NCI-H128 (cell line): ENCODE measurements at regions not wholly inside any gene's neighbourhood (a gene's known extent, or its start where the extent isn't known, plus 50 kb on each side); places are given as distances from the start of the nearest gene placed in this dataset.

Experiments
- DNase-seq: peaks from one replicate; lab custom pipeline; 2025; ENCODE audit not compliant: unreplicated experiment; lab: John Stamatoyannopoulos, UW

DNA sequence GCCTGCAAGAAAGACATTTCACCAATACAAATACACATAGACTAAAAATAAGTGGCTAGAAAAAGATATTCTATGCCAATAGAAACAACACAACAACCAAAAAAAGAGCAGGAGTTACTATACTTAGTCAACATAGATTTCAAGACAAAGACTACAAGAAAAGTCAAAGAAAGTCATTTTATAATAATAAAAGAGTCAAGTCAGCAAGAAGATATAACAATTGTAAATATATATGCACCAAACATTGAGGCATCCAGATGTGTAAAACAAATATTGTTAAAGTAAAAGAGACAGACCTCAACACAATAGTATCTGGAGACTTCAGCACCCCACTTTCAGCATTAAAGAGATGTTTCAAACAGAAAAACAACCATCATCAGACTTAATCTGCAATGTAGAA, 104.6 kb downstream of the AMY1C start:
- no peak for DNase-seq

DNA sequence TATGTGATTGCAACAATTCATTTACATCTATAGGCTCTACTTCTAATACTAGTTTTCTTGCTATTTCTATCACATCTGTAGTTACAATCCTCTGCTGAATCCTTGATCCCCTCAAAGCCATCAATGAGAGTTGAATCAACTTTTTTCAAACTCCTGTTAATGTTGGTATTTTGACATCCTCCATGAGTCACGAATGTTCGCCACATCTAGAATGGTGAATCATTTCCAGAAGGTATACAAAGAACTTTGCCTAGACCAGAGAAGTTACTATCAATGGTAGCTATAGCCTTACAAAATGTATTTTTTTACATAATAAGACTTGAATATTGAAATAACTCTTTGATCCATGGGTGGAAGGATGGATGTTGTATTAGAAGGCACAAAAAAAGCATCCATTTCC, 110.0 kb downstream of the AMY1C start:
- no peak for DNase-seq

DNA sequence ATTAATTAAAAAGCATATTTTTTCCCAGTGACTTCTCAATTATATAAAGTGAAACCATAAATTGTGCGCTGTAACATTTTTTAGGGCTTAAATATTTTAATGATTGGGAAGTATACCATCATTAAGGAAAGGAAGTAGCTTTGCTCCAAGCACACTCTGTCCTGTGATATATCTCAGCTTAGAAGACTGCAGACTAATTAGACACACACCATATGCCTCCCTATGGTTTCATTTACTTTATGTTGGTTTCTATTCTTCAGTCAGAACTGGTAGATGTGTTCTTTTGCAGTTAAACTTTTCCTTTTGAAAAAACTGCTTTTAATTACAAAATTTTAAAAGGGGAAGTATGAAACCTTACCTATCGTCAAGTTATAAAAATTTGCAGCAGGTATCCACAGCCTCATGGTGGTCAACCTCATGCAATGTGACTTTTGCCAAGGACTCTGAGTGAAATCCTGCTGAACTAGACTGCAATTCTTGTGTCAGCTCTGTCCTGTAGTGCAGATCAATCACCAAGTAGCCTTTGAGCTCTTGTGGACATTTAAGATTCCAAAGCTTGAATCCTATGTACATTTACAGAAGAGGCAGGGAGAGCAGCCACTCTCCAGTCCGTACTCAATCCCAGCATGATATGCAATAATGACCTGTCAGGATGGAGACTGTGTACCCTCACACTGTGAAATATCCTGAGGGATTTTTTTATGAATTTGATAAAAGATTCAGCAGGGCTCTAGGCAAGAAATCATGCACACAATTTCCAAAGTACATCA, 149.1 kb downstream of the AMY1C start:
- DNase-seq, result no peak

DNA sequence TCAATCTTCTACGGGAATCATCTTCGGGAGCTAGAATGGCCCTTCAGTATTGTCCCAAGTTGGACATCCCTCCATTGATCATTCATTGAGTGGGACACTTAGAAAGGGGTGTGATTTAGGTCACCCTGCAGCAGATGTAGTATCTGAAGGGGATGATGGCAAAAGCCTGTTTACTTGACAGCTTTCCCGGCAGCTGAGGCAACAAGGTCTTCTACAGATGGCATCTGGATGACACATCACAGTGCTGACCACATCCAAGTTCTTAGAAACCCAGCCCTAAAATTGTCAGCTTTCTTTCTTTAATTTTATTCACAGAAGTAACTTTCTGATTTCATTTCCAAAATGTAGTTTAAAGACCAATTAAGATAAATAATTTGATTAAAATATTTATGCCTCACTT, 150.3 kb downstream of the AMY1C start:
- no peak for DNase-seq

DNA sequence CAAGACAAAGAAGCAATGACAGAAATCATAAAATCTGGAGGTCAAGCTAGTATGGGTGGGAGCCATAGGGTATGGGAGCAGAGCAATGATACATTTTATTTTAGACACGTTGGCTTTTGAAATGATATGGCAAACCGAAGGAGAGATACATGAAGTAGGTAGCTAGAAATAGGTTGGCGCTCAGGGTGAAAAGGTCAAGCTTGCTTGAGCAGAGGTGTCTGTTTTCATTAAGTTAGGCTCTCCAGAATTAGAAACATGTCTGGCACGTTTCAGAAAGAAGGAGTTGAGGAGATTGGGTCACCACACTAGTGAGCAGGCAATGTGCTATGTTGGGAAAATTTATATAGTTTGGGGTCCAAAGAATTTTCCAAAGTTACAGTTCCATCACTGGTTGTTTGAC, 151.4 kb downstream of the AMY1C start:
- DNase-seq, result no peak

DNA sequence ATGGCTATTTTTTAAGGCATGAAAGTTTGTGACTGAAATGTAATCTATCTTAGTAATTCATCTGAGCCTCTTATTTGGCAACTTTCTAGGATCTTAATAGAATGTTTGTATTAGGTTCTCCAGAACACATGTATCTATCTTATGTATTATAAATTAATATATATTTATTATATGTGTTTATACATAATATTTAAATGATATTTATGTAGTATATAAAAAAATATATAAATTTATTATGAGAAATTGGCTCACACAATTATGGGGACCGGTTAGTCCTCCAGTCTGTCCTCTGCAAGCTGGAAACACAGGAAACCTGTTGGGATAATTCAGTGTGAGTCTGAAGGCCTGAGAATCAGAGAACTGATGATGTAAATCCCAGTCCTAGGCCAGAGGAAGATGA, 155.7 kb downstream of the AMY1C start:
- no peak for DNase-seq

DNA sequence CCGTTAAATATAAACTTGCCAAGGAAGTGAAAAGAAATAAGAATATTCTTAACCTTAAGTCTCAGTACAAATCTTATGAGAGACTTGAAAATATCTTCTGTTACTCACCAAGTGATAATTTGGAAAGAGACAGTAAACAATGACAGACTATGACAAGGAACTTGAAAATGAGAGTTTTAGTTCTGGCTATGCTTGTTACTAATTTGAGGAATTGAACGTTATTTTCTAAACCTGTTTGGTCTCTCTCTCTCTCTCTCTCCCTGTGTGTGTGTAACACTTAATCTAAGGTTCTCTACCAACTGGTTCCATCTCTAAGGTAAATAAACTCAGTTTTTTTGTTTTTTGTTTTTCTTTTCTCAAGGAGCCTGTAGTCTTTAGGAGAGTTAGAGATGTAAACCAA, 161.8 kb downstream of the AMY1C start:
- no peak for DNase-seq

DNA sequence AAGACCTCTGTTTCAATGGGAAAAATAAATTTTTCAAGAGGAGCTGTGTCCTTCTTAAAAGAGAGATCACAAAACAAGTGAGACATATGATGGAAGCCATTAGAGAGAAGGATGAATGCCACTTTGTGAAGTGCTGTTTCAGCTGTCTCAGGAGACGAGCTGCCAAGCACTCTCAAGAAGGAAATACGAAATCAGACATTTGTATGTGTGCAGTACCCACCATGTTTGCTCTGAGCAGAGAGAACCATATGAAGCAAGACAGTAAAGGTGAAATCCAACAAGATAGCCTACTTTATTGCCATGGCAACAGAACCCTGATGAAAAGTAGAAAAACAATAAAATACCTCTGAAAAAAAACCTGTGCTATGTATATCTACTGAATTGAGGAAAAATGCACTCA, 168.1 kb downstream of the AMY1C start:
- DNase-seq, result no peak

DNA sequence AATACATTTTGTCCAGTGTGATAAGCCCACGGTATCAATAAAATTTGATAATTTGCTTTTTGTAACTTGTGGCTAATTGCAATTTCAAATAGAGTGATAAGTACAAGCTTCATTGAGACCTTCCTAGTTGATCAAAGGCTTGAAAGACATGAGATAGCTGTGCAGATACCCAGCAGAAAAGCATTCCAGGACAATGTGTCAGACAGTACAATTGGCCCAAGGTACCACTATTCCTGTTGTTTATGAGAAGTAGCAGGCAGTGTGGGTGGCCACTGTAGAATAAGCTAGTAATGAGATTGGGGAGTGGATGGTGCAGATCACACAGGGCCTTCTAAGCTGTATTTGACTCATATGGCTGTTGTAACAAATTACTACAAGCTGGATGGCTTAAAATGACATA, 182.2 kb downstream of the AMY1C start:
- no peak for DNase-seq

DNA sequence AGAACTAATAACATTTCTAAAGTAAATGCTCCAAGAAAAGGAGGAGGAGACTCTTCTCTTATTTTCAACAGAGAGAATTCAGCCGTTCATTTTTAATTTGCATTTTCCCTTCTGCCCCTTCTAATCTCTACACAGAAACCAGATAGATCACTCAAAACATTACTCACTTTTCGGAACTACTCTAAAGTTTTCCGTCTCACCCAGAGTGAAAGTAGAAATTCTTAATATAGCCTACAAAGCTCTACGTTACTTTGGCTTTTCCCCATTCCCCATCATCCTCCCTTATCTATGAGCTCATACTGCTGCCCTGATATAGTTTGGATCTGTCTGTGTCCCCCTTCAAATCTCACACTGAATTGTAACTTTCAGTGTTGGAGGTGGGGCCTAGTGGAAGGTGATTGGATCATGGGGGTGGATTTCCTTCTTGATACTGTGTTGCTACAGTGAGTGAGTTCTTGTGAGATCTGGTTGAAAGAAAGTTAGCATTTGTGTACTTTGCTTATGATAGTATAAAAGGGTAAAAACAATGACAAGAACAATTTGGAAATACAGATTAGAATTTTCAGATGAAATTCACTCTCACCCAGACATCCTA, 188.2 kb downstream of the AMY1C start:
- no peak for DNase-seq

DNA sequence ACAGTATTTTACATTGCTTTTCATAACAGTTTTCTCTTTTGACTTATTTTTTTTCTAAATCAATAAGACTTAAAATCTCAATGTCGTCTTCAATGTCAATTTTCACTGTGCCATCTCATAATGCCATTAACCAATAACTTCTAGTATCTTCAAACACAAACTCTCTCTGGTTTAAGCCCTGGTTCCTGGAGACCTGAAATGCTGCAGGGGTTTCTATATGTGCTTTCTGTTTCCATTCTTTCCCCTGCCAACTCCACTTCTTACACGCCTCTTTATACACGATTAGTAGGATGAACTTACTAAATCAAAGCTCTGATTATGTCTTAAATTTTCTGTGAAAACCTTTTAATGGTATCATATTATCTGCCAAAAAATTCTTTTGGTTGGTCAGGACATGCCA, 191.4 kb downstream of the AMY1C start:
- no peak for DNase-seq

DNA sequence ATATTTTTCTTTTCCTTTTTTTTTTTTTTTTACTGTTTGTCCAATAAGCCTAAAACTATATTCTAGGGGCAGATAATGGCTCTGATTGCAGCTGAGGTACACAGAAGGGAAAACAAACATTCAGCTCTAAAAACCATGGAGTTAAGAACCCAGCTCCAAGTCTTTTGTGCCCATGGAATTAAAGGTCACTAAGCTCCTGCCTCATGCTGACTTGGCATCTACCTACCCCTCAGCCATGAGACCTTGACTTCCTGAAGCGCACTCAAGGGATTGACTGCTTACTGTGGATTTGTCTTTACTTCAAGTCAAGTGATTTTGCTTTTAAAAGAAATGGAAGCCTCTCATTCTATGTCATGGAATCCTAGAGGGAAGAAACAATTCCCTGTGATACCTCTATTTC, 192.3 kb downstream of the AMY1C start:
- DNase-seq, result no peak

DNA sequence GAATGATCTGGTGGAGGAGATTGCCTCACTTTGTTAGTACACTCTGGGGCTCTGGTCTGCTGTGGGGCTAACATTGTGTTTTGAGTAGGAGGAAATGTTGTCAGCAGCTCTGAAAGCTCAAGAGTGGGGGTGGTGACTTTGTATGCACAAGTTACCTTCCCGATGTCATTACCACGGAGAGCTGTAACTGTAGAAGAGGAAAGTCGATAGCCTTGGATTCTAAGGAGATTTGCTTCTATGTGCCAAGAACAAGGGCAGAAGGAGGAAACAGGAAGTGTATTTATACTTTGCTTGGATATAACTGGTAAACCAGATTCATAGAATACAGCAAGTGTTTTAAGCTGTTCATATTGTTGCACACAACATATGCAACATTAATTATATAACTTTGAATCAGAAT, 196.1 kb downstream of the AMY1C start:
- DNase-seq, result no peak

DNA sequence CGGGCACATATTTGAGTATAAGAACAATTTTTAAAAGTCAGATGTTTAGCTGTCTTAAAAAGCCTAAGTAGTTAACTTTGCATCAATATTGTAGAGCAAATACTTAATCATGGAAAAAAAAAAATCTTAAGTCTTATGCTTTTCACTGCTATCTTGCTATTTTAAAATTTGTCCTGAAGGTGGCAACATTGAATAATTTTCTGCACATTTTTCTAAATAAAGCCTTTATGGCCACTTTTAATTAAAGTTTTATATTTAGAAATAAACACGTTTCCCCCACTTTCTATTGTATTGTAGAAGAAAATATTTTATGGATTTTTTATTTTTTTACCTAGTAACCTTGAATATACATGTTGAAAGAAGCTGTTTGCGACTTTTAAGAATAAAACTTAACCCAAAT, 198.8 kb downstream of the AMY1C start:
- DNase-seq, result no peak

DNA sequence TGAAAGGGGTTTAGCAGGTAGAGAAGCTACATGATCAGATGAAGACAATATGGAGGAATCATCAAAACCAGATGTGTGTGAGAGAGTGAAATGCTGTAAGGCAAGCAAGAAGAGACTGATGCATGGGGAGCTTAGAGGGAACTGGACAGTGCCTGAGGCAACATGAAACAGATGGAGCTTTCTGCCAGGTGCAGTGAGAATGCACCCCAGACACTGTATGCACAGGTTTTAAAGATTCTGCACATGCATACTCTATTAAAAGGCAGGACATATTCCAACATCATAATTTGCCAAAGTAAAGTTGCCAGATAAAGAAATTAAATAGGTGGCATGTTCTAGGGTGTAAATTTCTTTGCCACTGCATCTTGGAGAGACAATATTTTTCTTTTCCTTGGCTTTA, 200.1 kb downstream of the AMY1C start:
- no peak for DNase-seq

DNA sequence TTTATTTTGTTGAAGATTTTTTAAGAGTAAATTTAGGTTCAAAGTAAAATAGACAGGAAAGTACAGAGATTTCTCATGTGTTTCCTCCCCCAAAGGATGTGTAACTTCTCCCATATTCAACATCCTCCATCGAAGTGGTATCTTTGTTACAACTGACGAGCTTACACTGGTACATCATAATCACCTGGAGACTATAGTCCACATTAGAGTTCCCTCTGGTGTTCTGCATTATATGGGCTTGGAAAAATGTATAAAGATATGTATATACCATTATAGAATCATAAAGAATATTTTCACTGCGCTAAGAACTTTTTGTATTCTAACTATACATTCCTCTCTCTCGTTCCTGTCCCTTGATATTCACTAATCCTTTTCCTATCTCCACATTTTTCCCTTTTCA, 203.7 kb downstream of the AMY1C start:
- DNase-seq, result no peak

DNA sequence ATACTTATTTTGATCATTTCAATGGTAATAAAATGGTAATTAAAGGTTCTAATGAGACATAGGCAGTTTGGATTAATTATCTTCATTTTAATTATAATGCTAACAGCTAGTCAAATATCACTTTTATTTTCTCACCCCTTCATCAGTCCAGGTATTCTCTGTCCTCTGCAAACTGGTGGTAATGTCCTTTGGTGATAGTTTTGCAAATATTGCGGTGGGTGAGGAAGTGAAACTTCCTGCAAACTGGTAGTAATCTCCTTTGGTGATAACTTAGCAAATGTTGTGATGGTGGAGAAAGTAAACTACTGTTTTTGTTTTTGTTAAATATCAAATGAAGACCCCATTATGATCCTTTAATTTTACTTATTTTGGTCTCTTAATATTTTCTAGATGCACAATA, 209.0 kb downstream of the AMY1C start:
- DNase-seq, result no peak

DNA sequence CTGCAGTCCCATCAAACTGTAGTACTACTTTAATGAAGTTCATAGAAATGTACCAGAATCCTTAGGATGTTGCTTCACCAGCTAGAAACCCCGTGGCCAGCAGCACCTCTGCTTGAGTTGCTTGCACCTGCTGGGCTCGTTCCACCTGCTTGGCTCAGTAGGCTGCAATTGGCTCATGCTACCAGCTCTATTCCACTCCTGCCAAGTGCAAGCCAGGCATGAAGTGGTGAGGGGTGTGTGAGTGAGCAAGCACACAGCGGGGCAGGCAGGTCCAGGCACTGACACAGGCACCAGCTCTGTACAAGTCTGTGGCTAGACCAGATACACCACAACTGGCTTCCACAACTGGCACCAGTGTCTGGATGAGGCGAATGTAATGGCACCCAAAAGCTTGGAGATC, 209.9 kb downstream of the AMY1C start:
- DNase-seq, result no peak

DNA sequence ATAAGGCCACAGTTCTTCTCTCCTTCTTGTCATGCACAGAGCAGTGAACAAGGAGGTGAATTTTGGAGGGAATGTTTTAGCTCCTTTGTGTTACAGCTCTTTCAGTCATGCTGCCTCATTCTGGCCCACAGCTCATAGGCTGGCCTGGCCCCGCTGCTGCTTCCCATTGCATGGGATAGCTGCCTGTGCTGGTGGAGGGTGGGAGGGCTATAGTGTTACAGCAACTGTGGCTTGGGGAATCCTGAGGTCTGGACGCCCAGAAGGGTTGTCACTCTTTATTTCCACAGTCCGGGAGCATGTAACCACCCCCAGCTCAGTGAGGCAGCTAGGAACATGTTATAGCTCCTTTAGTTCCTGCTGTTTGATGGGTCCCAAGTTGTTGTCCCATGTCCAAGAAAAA, 210.3 kb downstream of the AMY1C start:
- no peak for DNase-seq

DNA sequence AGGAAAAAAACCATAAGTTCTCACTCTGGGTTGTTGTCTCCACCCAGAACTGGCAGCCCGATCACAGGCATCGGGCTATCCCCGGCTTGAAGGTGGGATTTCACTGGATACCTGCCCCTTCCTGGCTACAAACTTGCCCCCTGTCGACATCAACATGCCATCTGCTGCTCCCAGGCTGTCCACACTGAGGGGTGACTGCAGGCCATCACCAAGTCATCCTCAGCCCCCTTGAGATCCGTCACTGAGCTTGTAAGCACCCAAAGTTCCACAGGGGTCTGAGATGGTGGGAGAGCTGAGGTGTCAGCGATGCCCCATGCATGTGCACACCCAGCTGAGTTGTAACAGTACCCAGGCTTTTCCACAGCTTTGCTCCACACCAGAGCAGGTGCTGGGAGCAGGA, 211.0 kb downstream of the AMY1C start:
- DNase-seq, result no peak

DNA sequence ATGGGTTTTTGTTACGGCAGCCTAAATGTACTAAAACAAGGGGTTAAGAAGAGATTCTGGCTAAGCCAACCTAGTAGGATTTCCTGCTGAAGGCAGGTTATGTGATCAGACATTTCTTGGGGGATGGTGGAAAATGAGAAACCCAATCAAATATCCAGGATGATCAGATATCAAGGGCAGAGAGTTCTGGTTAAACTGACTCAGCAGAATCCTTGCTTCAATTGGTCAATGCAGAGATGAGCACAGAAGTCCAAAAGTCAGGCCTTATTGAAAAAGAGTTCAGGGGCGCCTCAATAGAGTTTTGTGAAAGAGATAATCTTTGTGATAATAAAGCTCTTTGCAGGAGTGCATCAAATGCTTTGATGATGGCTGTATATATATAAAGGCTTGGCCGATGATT, 237.1 kb downstream of the AMY1C start:
- no peak for DNase-seq

DNA sequence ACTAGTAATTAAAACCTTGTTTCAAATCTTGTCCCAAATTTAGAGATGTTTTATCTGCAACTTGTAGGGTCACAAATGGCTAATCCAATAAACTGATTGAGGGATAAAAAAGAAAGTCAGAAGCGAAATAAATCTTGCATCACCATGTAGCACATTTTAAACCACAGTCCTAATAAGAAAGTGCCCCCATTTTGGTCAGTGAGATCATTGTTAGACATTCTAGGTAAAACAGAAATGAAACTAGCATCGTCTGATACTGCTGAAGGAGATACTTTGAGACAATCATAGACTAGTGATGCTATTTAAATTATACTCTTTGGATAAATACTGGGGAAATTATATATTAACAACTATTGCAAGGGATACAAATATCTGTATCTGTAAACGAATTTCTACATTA, 247.9 kb downstream of the AMY1C start:
- no peak for DNase-seq
